GM12892 (cell line): ENCODE measurements at regions not wholly inside any gene's neighbourhood (a gene's known extent, or its start where the extent isn't known, plus 50 kb on each side); places are given as distances from the start of the nearest gene placed in this dataset.

Experiments
- POLR2A ChIP-seq: IDR thresholded peaks from 2 replicates; pipeline ENCODE4 v1.6.1; 2011; ENCODE audit warnings: low read depth, low read length, control low read depth
- POLR2AphosphoS5 ChIP-seq: IDR thresholded peaks from 2 replicates; pipeline ENCODE4 v1.6.1; 2011; ENCODE audit warnings: low read depth, low read length, control low read depth
- TAF1 ChIP-seq: IDR thresholded peaks from 2 replicates; pipeline ENCODE4 v1.6.1; 2011; ENCODE audit warnings: low read depth, mild to moderate bottlenecking, control low read depth, low read length, borderline replicate concordance

GRCh38 chr16:72508191-72508590 is 336.2 kb upstream of the PMFBP1 start:
- TF ChIP-seq POLR2A (no peak), TAF1 (no peak), POLR2AphosphoS5 (no peak)
